Activated CD4-positive, alpha-beta T cell treated with anti-CD3 and anti-CD28 coated beads for 4 hours (primary cell): ENCODE measurements at regions not wholly inside any gene's neighbourhood (a gene's known extent, or its start where the extent isn't known, plus 50 kb on each side); places are given as distances from the start of the nearest gene placed in this dataset.

Source experiments
- DNase-seq, 2 donors: peaks; one replicate each; pipeline ENCODE4 v3.0.0-alpha.2; 2020

- DNase-seq: no peak
Measured at GRCh38 chr10:120382360-120382759, 74.7 kb upstream of the PLPP4 start.

- no peak for DNase-seq
Measured at GRCh38 chr10:120385992-120386391, 71.0 kb upstream of the PLPP4 start.

GRCh38 chr10:120386896-120387295 lies 70.1 kb upstream of the PLPP4 start:
- DNase-seq: no peak

GRCh38 chr10:120387326-120387725 lies 69.7 kb upstream of the PLPP4 start:
- DNase-seq: no peak

- DNase-seq: no peak
Measured at GRCh38 chr10:120392245-120392644, 64.8 kb upstream of the PLPP4 start.

GRCh38 chr10:120392671-120393079 lies 64.4 kb upstream of the PLPP4 start:
- DNase-seq: no peak

GRCh38 chr10:120394446-120394845 lies 62.6 kb upstream of the PLPP4 start:
- DNase-seq: no peak

GRCh38 chr10:120396228-120396627 lies 60.8 kb upstream of the PLPP4 start:
- DNase-seq: no peak

GRCh38 chr10:120398180-120398579 lies 58.8 kb upstream of the PLPP4 start:
- DNase-seq: no peak

GRCh38 chr10:120400601-120401000 lies 56.4 kb upstream of the PLPP4 start:
- DNase-seq: no peak

- no peak for DNase-seq
Measured at GRCh38 chr10:120402147-120402766, 54.8 kb upstream of the PLPP4 start.

GRCh38 chr10:120403109-120403508 lies 53.9 kb upstream of the PLPP4 start:
- DNase-seq: no peak

GRCh38 chr10:120406376-120406775 lies 50.7 kb upstream of the PLPP4 start:
- DNase-seq: no peak
